SKM-1 (cell line): ENCODE measurements at regions not wholly inside any gene's neighbourhood (a gene's known extent, or its start where the extent isn't known, plus 50 kb on each side); places are given as distances from the start of the nearest gene placed in this dataset.

Experiments used
- DNase-seq: peaks from one replicate; lab custom pipeline; 2025; ENCODE audit not compliant: unreplicated experiment; lab: John Stamatoyannopoulos, UW

DNA sequence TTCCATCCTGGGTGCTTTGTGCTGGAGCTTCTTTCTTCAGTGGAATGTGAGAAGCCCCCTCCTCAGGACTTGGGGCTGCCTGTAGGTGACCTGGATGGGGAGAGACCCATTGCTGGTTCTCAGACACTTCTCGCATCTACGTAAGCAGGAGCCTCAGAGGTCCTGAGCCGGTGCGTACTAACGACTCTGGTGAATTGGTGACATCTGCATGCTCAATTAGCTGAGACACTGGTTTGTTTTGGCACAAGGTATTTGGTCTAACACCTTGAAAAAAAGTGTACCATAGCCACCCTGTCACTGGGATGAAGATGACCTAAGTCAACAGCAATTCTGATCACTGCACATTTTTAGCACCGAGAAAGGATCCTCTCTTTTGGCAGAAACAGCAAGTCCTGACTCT lies 57.7 kb downstream of the LRRC30 start:
- no peak for DNase-seq

GRCh38 chr18:7290077-7290476 lies 59.2 kb downstream of the LRRC30 start:
- DNase-seq, result no peak

DNA sequence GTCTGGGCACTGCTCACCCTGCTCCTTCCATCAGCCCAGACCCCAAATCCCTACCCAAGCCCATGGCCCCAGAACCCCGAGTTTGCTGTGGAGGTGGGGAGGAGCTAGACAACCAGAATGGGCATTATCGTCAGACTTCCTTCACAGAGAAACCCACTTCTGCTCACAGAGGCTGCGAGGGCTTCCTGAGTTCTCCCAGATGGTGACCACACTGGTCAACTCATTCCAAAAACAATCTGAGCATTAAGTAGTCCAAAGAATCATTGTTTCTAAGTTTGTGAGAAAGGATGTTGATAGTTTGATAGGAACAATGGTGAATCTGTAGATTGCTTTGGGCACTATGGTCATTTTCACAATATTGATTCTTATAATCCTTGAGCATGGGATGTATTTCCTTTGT lies 60.2 kb downstream of the LRRC30 start:
- no peak for DNase-seq

- no peak for DNase-seq
Observed at GRCh38 chr18:7298149-7298548, 67.3 kb downstream of the LRRC30 start.

GRCh38 chr18:7301094-7301493 lies 70.2 kb downstream of the LRRC30 start:
- no peak for DNase-seq

DNA sequence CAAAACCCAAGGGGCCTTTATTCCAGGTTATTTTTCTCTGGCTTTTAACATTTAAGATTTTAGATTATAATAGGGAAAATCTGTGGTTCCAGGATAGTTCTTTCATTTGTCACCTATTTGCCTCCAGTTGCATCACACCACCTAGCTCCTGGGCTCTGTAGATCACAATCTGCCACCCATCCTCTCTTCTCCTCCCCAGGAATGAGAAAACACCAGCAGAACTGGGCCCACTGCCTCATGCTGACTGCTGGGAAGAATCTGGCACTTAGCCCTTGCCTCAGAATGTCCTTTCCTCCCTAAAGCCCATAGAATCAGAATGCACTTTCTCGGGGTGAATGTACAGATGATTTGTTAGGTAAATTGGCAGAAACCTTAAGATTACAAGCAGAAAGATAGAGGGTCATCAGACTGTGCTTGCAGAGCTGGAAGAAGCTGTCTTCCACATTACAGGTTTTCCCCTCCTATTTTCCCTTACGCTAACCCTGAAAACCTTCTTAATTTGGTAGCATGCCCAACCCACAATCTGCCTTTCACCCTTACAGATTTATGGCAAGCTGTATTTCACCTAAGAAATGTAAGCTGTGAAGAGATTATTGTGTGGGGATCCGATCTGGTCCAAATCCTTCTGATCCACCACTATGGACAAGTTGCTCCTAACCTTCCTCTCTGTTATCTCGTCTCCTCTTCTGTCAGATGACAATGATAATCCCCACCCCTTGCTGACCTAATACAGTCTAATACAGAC lies 72.6 kb downstream of the LRRC30 start:
- no peak for DNase-seq

GRCh38 chr18:7304061-7304370 lies 73.1 kb downstream of the LRRC30 start:
- no peak for DNase-seq

DNA sequence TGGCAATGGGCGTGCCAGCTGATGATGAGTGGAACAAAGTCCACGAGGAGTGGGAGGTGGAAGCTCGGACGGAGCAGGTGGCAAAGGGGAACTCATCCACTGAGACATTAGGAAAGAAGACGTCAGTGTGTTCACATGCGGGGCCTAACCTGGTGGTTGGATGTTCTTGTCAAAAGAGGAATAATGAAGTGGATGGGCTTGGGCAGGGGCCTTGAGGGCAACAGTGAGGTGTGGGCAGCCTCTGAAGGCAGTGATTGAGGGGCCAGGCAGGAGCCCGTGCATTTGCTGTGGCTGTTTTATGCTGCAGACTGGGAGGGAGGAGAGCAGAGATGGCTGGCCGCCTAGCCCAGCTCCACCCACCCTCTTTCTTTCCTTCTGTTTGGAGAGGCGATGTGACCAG lies 74.5 kb downstream of the LRRC30 start:
- no peak for DNase-seq

DNA sequence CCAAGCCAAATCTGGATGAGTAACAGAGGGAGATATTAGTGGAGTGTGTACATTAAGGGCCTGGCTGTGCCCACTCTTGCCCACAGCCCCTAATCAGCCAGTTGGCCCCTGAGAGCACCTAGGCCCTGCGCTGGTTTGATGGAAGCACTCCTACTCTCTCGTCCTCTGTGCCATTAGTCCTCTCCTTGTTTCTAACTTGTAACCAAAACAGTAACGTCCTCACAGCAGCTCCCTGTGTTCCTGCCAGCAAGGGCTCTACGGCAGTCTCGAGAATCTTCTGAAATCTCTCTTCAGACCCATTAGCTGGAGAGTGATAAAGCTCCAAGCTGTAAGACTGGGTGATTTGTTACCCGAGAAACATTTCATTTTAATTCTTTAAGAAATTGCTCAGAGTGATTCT lies 76.1 kb downstream of the LRRC30 start:
- no peak for DNase-seq

DNA sequence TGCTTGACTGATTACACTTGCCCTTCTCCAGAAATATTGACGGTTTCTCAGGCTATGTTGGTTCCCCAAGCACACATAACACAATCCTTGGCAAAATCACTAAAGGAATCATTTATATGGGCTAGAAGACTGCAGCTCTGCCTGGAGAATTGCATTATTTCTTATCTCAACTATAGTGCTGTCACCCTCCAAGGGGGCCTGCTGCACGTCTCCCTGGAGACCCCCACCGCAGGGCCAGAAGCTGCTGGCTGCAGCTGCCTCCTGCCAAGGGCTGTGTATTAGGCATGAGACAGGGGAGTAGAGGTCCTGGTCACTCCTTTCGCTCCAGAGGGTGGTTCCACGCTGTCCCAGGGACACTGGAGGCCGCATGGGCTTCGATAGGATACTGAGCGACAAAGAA lies 76.6 kb downstream of the LRRC30 start:
- no peak for DNase-seq

GRCh38 chr18:7317804-7318231 lies 86.9 kb downstream of the LRRC30 start:
- DNase-seq, result no peak

DNA sequence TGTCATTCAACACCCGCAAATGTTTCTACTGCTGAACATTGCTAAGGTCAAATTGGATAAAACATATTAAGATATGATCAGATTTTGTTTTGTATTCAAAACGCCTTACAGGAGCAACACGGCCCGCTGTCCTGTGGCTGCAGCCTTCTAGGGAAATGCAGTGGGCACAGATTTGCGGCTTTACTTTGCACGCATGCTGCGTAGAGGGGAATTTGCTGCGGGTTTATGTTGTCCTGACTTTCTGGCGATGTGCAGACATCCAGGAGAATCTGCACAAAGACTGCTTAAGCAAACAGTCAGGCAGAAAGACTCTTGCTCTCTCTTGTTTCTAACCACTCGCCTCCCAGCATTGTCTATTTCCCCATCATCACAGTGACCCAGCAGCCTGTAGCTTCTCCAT lies 88.3 kb downstream of the LRRC30 start:
- no peak for DNase-seq

DNA sequence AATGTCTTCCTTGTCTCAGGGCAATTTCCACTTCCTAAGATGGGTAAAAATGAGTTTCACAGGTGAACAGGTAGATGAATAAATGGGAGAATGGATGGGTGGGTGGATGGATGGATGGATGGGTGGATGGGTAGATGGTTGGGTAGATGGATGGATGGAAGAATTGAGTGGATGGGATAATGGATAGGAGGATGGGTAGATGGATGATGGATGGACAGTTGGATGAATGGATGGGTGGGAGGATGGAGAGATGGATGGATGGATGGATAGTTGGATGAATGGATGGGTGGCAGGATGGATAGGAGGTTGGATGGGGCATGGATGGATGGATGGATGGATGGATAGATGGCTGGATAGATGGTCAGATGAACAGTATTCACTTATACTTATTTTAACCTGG lies 90.9 kb downstream of the LRRC30 start:
- no peak for DNase-seq

DNA sequence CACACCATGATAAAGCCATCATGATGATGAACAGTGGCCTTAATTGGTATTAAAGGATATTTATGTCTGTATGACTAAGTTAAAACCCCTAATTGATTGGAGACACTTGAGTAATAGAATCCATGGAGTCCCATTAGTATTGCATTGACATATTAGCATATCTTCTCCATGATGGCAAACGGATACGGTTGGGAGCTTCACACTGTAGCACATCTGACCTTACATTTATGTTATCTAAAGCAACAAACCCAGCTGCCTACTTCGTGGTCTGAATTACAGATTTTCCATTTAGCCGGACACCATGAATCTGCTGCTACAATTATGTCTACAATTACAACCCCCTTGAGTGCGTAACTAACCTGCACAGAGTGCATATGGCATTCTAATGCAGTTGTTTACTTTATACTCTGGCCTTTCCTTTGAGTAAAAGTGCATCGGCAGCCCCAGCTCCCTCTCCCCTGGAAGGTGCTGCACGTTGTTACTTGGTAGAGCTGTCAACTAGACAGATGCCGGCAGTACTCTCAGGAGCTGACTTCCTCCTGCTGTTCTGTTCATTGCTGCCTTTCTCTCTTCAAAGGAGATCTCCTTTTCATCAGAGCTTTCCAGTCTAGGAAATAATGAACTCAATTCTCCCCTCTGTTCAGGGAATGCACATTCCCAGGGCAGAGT lies 92.1 kb downstream of the LRRC30 start:
- DNase-seq, result no peak

- DNase-seq, result no peak
Observed at GRCh38 chr18:7325126-7325430, 94.2 kb downstream of the LRRC30 start.

DNA sequence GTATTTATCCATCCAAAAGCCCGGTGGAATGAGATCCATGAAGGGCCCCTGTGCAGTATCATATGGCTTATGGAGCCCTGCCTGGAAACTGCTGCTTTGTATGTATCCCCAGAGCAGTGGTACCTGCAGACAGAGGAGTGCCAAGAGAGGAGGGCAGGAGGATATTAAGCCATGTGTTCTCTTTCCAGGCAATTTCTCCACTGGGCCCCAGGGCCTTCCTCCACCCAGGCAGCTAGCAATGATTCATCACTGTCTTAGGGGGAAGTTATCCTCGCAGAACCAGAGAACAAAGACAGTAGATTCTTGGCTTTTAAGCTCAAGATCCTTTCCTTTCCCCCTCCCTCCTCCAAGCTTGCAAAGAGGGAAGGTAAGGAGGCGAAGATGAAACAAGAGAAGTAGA lies 98.1 kb downstream of the LRRC30 start:
- DNase-seq, result peak; percentile 24

DNA sequence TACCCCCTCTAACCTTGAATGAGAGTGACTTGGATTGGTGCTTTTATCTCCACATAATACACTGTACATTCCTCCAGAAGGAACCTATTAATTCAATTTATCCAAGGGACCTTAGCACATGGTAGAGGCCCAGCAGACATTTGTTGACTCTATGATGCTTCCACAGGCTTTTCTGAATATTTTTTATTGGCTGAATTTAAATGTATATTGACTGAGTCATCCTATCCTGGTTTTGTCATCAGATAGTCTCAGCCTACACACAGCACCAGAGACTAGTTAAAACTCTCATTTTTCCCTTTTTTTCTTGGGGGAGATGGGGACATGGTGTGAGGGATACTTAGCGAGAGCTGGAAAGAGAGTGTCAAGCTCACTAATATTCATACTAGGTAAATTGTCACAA lies 101.6 kb downstream of the LRRC30 start:
- DNase-seq, result no peak

DNA sequence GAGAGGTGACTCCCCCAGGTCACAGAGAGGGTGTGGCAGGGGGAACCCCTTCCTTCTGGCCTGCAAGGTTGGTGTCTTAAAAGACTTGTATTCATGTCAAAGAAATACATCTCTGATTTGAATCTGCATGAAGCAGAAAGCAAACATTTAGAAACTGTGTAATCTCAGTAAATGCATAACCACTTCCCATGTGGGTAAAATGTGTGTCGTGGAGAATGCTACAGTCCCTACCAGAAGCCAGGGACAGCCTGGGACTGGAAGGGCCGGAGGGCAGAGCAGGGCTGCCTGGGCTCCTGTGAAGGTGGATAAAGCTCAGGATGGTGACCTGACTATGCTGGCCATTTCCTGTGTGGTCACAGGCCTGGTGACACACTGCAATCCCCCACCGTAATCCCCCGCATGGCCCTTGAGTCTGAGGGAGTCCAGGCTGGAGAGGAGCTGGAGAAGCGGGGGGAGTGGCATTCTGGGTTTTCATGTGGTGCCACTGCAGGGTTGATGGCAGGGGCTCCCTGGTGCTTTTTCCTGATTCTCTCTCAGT lies 102.2 kb downstream of the LRRC30 start:
- no peak for DNase-seq

DNA sequence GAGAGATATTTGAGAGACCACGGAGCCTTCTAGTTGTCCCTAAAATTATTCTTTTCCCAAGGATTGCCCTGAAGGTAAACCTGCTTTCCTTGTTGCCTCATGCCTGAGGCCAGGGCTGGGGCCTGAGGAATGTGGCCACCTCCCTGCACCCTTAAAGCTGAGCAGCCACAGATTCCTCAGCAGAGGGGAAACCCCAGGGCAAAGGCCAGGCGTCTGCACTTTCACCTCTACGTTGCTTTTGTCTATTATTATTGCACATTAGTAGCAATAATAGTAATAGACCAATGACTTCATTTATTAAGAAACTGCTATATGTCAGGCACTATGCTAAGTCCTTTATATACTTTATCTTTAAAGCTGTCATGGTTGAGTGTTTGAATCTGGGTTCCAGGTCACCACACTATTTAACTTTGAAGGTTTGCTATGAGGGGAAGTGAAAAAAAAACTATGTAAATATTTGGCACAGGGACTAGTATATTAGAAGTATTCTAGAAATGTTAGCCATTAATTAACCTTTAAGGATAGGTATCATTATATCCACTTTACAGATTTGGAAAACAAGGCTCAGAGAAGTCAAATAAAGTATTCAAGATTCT lies 104.2 kb downstream of the LRRC30 start:
- no peak for DNase-seq

DNA sequence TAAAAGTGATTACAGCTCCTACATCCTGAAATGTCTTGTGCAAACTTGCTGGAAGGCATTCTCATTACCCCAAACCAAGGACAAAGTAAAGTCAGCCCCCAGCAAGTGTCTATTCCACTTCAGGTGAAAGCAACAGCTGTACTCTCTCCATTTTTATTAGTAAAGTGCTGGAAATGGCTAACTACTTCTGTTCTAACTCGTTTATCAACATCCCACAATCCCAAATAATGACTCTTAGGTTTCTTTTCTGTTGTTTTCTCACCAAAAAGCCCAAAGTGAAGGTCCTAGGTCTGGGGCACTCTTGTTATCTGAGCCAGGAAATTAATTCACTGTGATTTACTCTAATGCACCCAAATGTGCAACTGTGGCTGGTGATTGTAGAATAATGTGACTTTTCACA lies 105.7 kb downstream of the LRRC30 start:
- no peak for DNase-seq

DNA sequence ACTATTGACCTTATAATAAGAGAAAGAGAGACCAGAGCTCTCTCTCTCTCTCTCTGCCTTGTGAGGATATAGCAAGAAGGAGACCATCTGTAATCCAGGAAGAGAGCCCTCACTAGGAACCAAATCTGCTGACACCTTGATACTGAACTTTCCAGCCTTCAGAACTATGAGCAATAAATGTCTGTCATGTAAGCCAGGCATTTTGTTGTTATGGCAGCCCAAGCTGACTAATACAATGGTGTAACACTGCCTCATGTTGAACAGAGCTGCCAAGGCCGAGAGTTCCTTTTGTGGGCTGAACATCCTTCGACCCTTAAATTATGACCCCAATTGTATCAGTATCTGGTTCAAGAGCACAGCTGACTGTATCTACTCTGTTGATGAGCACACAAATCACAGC lies 108.0 kb downstream of the LRRC30 start:
- DNase-seq, result no peak

GRCh38 chr18:7341581-7342337 lies 110.9 kb downstream of the LRRC30 start:
- no peak for DNase-seq
